ENCODE measurements at regions not wholly inside any gene's neighbourhood (a gene's known extent, or its start where the extent isn't known, plus 50 kb on each side); places are given as distances from the start of the nearest gene placed in this dataset.
"Not testable (repeated sequence)": the region's sequence is repeated elsewhere in the genome, so short reads cannot be mapped to it uniquely, and the experiment has no call there.

- no peak overlapping the region for H2AFZ ChIP-seq
- H3K9me2 ChIP-seq (ENCODE audit: insufficient read depth): no peaks in the 10 kb centered on the region
- 25 to 27% methylated on average over 3 of the region's 3 CpGs for WGBS, 2 experiments (ENCODE audit: low coverage in 1 of 2, low lambda C conversion rate in 2 of 2, missing lambda C conversion rate in 2 of 2)
Measured at GRCh38 chr3:181920409-181920808, 208.7 kb downstream of the SOX2 start.

GRCh38 chr3:181921220-181921619 lies 209.5 kb downstream of the SOX2 start:
- H3K27ac ChIP-seq: no peak overlapping the region
- no peaks in the 10 kb centered on the region for H3K4me1 ChIP-seq (ENCODE audit: insufficient read depth)
- WGBS, 2 experiments (ENCODE audit: low coverage in 1 of 2, low lambda C conversion rate in 2 of 2, missing lambda C conversion rate in 2 of 2): 55 to 56% methylated on average over 2 of the region's 2 CpGs
- no peaks in the 10 kb centered on the region for H3K79me2 ChIP-seq (ENCODE audit: insufficient read depth)
- no peaks in the 10 kb centered on the region for H4K20me1 ChIP-seq (ENCODE audit: insufficient read depth)
- in situ Hi-C loops (cut with MboI): no loop called here
- no peak overlapping the region for H2AFZ ChIP-seq
- H3K9me3 ChIP-seq (ENCODE audit: low read depth): no peaks in the 10 kb centered on the region
- no peak for DNase-seq
- H3K36me3 ChIP-seq (ENCODE audit: low read depth): no peaks in the 10 kb centered on the region
- no peaks in the 10 kb centered on the region; the same call in 1 of the 2 replicates for H3F3A ChIP-seq (ENCODE audit: insufficient read depth)
- H3K4me2 ChIP-seq (ENCODE audit: unreplicated experiment): no peak overlapping the region
- no peak overlapping the region for H3K4me3 ChIP-seq
- no peak for TF ChIP-seq EZH2phosphoT487 (IDR thresholded peaks at IDR 0.05; ENCODE audit: insufficient read depth, low read depth)
- TF ChIP-seq EZH2 (IDR thresholded peaks at IDR 0.05; ENCODE audit: insufficient read depth, poor library complexity, severe bottlenecking): no peak
- H3K9ac ChIP-seq: no peak overlapping the region
- no peaks in the 10 kb centered on the region for H3K9me2 ChIP-seq (ENCODE audit: insufficient read depth)
- H3K27me3 ChIP-seq (replicated peaks; ENCODE audit: insufficient read depth): no peaks in the 10 kb centered on the region

More at GRCh38 chr3:181920409-181920808, 208.7 kb downstream of the SOX2 start:
- no peak overlapping the region for H3K4me3 ChIP-seq
- TF ChIP-seq EZH2phosphoT487 (IDR thresholded peaks at IDR 0.05; ENCODE audit: insufficient read depth, low read depth) (no peak), EZH2 (IDR thresholded peaks at IDR 0.05; ENCODE audit: insufficient read depth, poor library complexity, severe bottlenecking) (no peak)
- in situ Hi-C loops (cut with MboI): no loop called here
- DNase-seq: no peak
- no peaks in the 10 kb centered on the region for H3K36me3 ChIP-seq (ENCODE audit: low read depth)
- H3K27me3 ChIP-seq (replicated peaks; ENCODE audit: insufficient read depth): no peaks in the 10 kb centered on the region
- H3K27ac ChIP-seq: no peak overlapping the region
- no peak overlapping the region for H3K9ac ChIP-seq
- no peaks in the 10 kb centered on the region for H3K79me2 ChIP-seq (ENCODE audit: insufficient read depth)
- H3K9me3 ChIP-seq (ENCODE audit: low read depth): no peaks in the 10 kb centered on the region
- H3K4me2 ChIP-seq (ENCODE audit: unreplicated experiment): no peak overlapping the region
- H3F3A ChIP-seq (ENCODE audit: insufficient read depth): no peaks in the 10 kb centered on the region; the same call in 1 of the 2 replicates
- H3K4me1 ChIP-seq (ENCODE audit: insufficient read depth): no peaks in the 10 kb centered on the region
- H4K20me1 ChIP-seq (ENCODE audit: insufficient read depth): no peaks in the 10 kb centered on the region

GRCh38 chr3:181925841-181926240 lies 214.1 kb downstream of the SOX2 start:
- H3K9me3 ChIP-seq (ENCODE audit: low read depth); H3K79me2 ChIP-seq (ENCODE audit: insufficient read depth); H3K9ac ChIP-seq; H3K27ac ChIP-seq; H3K27me3 ChIP-seq (replicated peaks; ENCODE audit: insufficient read depth); H3F3A ChIP-seq (ENCODE audit: insufficient read depth); in situ Hi-C loops (cut with MboI); H3K4me1 ChIP-seq (ENCODE audit: insufficient read depth); H3K4me3 ChIP-seq; H2AFZ ChIP-seq; H3K36me3 ChIP-seq (ENCODE audit: low read depth); H4K20me1 ChIP-seq (ENCODE audit: insufficient read depth); H3K4me2 ChIP-seq (ENCODE audit: unreplicated experiment); H3K9me2 ChIP-seq (ENCODE audit: insufficient read depth); DNase-seq: not testable (repeated sequence)
- WGBS, 2 experiments (ENCODE audit: low coverage in 1 of 2, low lambda C conversion rate in 2 of 2, missing lambda C conversion rate in 2 of 2): 73 to 74% methylated on average over 8 to 31 of the region's 34 CpGs

GRCh38 chr3:181929501-181929900 lies 217.8 kb downstream of the SOX2 start:
- no peak overlapping the region for H3K4me2 ChIP-seq (ENCODE audit: unreplicated experiment)
- no peak overlapping the region for H3K27ac ChIP-seq
- H2AFZ ChIP-seq: no peak overlapping the region
- H3K9me3 ChIP-seq (ENCODE audit: low read depth): no peaks in the 10 kb centered on the region
- no peak overlapping the region for H3K9ac ChIP-seq
- TF ChIP-seq EZH2phosphoT487 (IDR thresholded peaks at IDR 0.05; ENCODE audit: insufficient read depth, low read depth) (no peak), EZH2 (IDR thresholded peaks at IDR 0.05; ENCODE audit: insufficient read depth, poor library complexity, severe bottlenecking) (no peak)
- H3K9me2 ChIP-seq (ENCODE audit: insufficient read depth): no peaks in the 10 kb centered on the region
- H3F3A ChIP-seq (ENCODE audit: insufficient read depth): no peaks in the 10 kb centered on the region
- no peaks in the 10 kb centered on the region for H3K27me3 ChIP-seq (replicated peaks; ENCODE audit: insufficient read depth)
- H4K20me1 ChIP-seq (ENCODE audit: insufficient read depth): no peaks in the 10 kb centered on the region
- H3K79me2 ChIP-seq (ENCODE audit: insufficient read depth): no peaks in the 10 kb centered on the region
- H3K4me3 ChIP-seq: no peak overlapping the region
- no peaks in the 10 kb centered on the region for H3K36me3 ChIP-seq (ENCODE audit: low read depth)
- in situ Hi-C loops (cut with MboI): no loop called here
- WGBS, 2 experiments (ENCODE audit: low coverage in 1 of 2, low lambda C conversion rate in 2 of 2, missing lambda C conversion rate in 2 of 2): 38 to 39% methylated on average over 5 of the region's 5 CpGs
- DNase-seq: no peak
- H3K4me1 ChIP-seq (ENCODE audit: insufficient read depth): no peaks in the 10 kb centered on the region

- H3K9me3 ChIP-seq (ENCODE audit: low read depth): no peaks in the 10 kb centered on the region
- TF ChIP-seq EZH2phosphoT487 (IDR thresholded peaks at IDR 0.05; ENCODE audit: insufficient read depth, low read depth): no peak
- no peak for TF ChIP-seq EZH2 (IDR thresholded peaks at IDR 0.05; ENCODE audit: insufficient read depth, poor library complexity, severe bottlenecking)
- no peak for DNase-seq
- no peaks in the 10 kb centered on the region for H3F3A ChIP-seq (ENCODE audit: insufficient read depth)
- H3K36me3 ChIP-seq (ENCODE audit: low read depth): no peaks in the 10 kb centered on the region
- no peak overlapping the region for H3K4me3 ChIP-seq
- no peaks in the 10 kb centered on the region for H3K4me1 ChIP-seq (ENCODE audit: insufficient read depth)
- no peak overlapping the region for H3K27ac ChIP-seq
- no peak overlapping the region for H3K9ac ChIP-seq
- no peak overlapping the region for H3K4me2 ChIP-seq (ENCODE audit: unreplicated experiment)
- H3K79me2 ChIP-seq (ENCODE audit: insufficient read depth): no peaks in the 10 kb centered on the region
- no peaks in the 10 kb centered on the region for H3K9me2 ChIP-seq (ENCODE audit: insufficient read depth)
- H4K20me1 ChIP-seq (ENCODE audit: insufficient read depth): no peaks in the 10 kb centered on the region
- H3K27me3 ChIP-seq (replicated peaks; ENCODE audit: insufficient read depth): no peaks in the 10 kb centered on the region
- WGBS, 2 experiments (ENCODE audit: low coverage in 1 of 2, low lambda C conversion rate in 2 of 2, missing lambda C conversion rate in 2 of 2): 24 to 27% methylated on average over 4 of the region's 4 CpGs
- in situ Hi-C loops (cut with MboI): no loop called here
- H2AFZ ChIP-seq: no peak overlapping the region
Measured at GRCh38 chr3:181930105-181930504, 218.4 kb downstream of the SOX2 start.

Data from GM23248 (cell line).